ENCODE measurements at regions not wholly inside any gene's neighbourhood (a gene's known extent, or its start where the extent isn't known, plus 50 kb on each side); places are given as distances from the start of the nearest gene placed in this dataset.

DNA sequence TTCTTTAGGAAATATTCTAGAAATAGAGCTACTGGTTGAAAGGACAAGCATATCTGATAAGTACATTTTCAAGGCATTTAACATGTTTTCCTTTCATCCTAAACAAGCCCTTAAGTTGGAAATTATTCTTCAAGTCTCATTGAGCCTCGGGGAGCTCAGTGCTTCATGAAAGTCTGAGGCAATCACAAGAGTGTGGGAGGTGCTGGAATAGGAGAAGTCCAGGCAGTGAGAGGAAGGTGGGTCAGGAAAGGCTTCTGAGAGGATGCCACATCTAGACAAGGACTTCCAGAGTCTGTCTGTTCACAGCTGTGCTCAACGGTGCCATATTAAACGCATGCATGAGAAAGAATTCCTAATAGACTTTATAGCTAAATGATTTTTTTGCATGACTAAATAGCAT is 69.8 kb downstream of the CD83 start:
- Histone ChIP-seq H3K9me3 (ENCODE audit: control insufficient read depth, insufficient read depth, low read length) (no peaks in the 10 kb centered on the region), H3K27ac (ENCODE audit: low read depth, low read length) (no peak overlapping the region), H3K9me2 (replicated peaks; ENCODE audit: control insufficient read depth, low read length) (no peaks in the 10 kb centered on the region), H4K20me1 (ENCODE audit: control insufficient read depth, insufficient read depth, low read depth, low read length) (no peaks in the 10 kb centered on the region), H3K36me3 (ENCODE audit: control insufficient read depth, low read length) (no peaks in the 10 kb centered on the region), H3K27me3 (ENCODE audit: control insufficient read depth, low read length) (no peaks in the 10 kb centered on the region), H3K4me1 (ENCODE audit: control insufficient read depth, low read length) (no peaks in the 10 kb centered on the region), H3K79me2 (ENCODE audit: control insufficient read depth, low read length) (no peaks in the 10 kb centered on the region), H3K4me2 (ENCODE audit: low read length) (no peak overlapping the region), H3K4me3 (ENCODE audit: low read length) (no peak overlapping the region), H3F3A (ENCODE audit: control insufficient read depth, insufficient read depth) (no peaks in the 10 kb centered on the region)
- TF ChIP-seq, protein P1, sequence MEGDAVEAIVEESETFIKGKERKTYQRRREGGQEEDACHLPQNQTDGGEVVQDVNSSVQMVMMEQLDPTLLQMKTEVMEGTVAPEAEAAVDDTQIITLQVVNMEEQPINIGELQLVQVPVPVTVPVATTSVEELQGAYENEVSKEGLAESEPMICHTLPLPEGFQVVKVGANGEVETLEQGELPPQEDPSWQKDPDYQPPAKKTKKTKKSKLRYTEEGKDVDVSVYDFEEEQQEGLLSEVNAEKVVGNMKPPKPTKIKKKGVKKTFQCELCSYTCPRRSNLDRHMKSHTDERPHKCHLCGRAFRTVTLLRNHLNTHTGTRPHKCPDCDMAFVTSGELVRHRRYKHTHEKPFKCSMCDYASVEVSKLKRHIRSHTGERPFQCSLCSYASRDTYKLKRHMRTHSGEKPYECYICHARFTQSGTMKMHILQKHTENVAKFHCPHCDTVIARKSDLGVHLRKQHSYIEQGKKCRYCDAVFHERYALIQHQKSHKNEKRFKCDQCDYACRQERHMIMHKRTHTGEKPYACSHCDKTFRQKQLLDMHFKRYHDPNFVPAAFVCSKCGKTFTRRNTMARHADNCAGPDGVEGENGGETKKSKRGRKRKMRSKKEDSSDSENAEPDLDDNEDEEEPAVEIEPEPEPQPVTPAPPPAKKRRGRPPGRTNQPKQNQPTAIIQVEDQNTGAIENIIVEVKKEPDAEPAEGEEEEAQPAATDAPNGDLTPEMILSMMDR (IDR thresholded peaks at IDR 0.05; ENCODE audit: low read depth, low read length, poor library complexity, severe bottlenecking), result no peak
- TF ChIP-seq EZH2phosphoT487 (IDR thresholded peaks at IDR 0.05; ENCODE audit: borderline replicate concordance, low read length), result no peak

DNA sequence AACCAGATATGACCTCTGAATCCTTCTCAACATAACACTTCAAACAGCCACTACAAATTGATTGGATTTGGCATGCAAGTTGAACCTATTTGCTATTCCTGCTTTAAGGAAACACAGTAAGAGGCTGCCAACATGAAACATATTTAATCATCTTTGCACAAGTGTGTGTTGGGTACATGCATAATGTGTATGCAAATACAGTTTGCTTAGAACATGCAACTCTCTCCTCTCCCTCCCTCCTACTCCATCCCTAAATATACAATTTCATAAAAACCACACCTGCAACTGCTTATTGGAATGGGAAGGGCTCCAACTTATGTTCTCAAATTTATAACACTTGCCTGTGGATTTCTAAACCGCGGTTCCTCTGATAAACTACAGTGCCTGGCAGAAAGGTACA is 71.5 kb downstream of the CD83 start:
- Histone ChIP-seq H3K27ac (ENCODE audit: low read depth, low read length) (no peak overlapping the region), H3K36me3 (ENCODE audit: control insufficient read depth, low read length) (no peaks in the 10 kb centered on the region), H3K4me3 (ENCODE audit: low read length) (no peak overlapping the region), H3F3A (ENCODE audit: control insufficient read depth, insufficient read depth) (no peaks in the 10 kb centered on the region), H3K4me1 (ENCODE audit: control insufficient read depth, low read length) (no peaks in the 10 kb centered on the region), H4K20me1 (ENCODE audit: control insufficient read depth, insufficient read depth, low read depth, low read length) (no peaks in the 10 kb centered on the region), H3K4me2 (ENCODE audit: low read length) (no peak overlapping the region), H3K9me3 (ENCODE audit: control insufficient read depth, insufficient read depth, low read length) (no peaks in the 10 kb centered on the region), H3K27me3 (ENCODE audit: control insufficient read depth, low read length) (no peaks in the 10 kb centered on the region), H3K9me2 (replicated peaks; ENCODE audit: control insufficient read depth, low read length) (no peaks in the 10 kb centered on the region), H3K79me2 (ENCODE audit: control insufficient read depth, low read length) (no peaks in the 10 kb centered on the region)
- TF ChIP-seq EZH2phosphoT487 (IDR thresholded peaks at IDR 0.05; ENCODE audit: borderline replicate concordance, low read length), result no peak
- TF ChIP-seq, protein P1 (IDR thresholded peaks at IDR 0.05; ENCODE audit: low read depth, low read length, poor library complexity, severe bottlenecking), result no peak

DNA sequence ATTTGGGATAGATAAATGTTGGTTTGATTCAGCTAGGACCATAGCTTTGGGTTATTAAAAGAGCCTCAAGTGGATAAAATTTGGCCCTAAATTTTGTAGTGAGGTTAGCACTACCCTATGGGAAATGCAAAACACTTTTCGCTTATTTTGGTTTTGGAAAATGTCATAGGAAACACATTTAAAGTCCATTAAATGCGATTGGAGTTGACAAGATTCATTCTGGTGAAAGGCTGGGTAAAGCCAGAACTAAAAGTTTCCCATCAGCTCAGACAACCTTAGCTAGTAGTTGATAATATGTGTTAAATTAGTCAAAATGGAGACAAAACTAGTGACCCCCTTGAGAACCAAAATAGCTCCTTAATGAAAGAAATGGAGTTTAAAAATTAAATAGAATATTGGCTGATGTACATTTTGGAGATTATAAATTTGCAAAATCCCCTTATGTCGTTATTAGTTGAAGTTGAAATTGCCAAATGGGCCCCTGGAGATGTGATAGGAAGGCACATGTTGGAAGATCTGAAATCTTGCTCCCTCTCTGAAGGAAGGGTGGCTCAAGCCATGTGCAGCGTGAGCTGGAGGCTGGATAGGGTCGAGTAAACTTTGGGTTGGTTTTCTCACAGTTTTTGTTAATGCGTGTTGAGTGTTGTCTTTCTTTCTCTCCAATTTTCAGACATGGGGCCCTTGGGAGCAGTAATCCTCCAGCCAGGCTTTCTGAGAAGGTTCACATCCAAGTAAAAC is 72.8 kb downstream of the CD83 start:
- Histone ChIP-seq H3K4me1 (ENCODE audit: control insufficient read depth, low read length) (no peaks in the 10 kb centered on the region), H3K9me3 (ENCODE audit: control insufficient read depth, insufficient read depth, low read length) (no peaks in the 10 kb centered on the region), H3K27ac (ENCODE audit: low read depth, low read length) (no peak overlapping the region), H3K27me3 (ENCODE audit: control insufficient read depth, low read length) (no peaks in the 10 kb centered on the region), H4K20me1 (ENCODE audit: control insufficient read depth, insufficient read depth, low read depth, low read length) (no peaks in the 10 kb centered on the region), H3K4me2 (ENCODE audit: low read length) (no peak overlapping the region), H3K79me2 (ENCODE audit: control insufficient read depth, low read length) (no peaks in the 10 kb centered on the region), H3K36me3 (ENCODE audit: control insufficient read depth, low read length) (no peaks in the 10 kb centered on the region), H3K4me3 (ENCODE audit: low read length) (no peak overlapping the region), H3F3A (ENCODE audit: control insufficient read depth, insufficient read depth) (no peaks in the 10 kb centered on the region), H3K9me2 (replicated peaks; ENCODE audit: control insufficient read depth, low read length) (no peaks in the 10 kb centered on the region)
- TF ChIP-seq EZH2phosphoT487 (IDR thresholded peaks at IDR 0.05; ENCODE audit: borderline replicate concordance, low read length), result no peak
- TF ChIP-seq, protein P1 (IDR thresholded peaks at IDR 0.05; ENCODE audit: low read depth, low read length, poor library complexity, severe bottlenecking), result no peak
